Gastrocnemius medialis (tissue), 4 donors: ENCODE measurements at regions not wholly inside any gene's neighbourhood (a gene's known extent, or its start where the extent isn't known, plus 50 kb on each side); places are given as distances from the start of the nearest gene placed in this dataset.

ENCODE experiments used
- ATAC-seq, 2 donors: fragments of 150-250 bp; one replicate each; pipeline ENCODE4 v1.9.1; 2016
- DNase-seq, 2 donors: peaks; one replicate each; pipeline ENCODE4 v3.0.0-alpha.2; 2019
- H3K27ac ChIP-seq, 4 donors: fragments of 200-600 bp; sonication (generic); 1 replicate in 1 of 4; 2 replicates in 3 of 4; pipeline ENCODE4 v1.5.1; 2016 to 2018; ENCODE audit warnings: mild to moderate bottlenecking in 2 of 4, moderate library complexity in 1 of 4
- H3K27me3 ChIP-seq, 3 donors: fragments of 200-600 bp; sonication (generic) in 2 of 3; 1 replicate in 1 of 3; 2 replicates in 2 of 3; pipeline versions ENCODE4 v1.5.1 to v1.6.0; 2016 to 2019; ENCODE audit warnings: mild to moderate bottlenecking in 1 of 3, moderate library complexity in 1 of 3
- H3K36me3 ChIP-seq, 2 donors: fragments of 200-600 bp; sonication (generic) in 1 of 2; one replicate each; pipeline ENCODE4 v1.5.1; 2017 to 2018
- H3K4me1 ChIP-seq, 2 donors: fragments of 200-600 bp; sonication (generic) in 1 of 2; one replicate each; pipeline ENCODE4 v1.5.1; 2016 to 2017; ENCODE audit warnings: mild to moderate bottlenecking in 2 of 2
- H3K4me3 ChIP-seq, 4 donors: fragments of 200-600 bp; sonication (generic) in 3 of 4; 1 replicate in 1 of 4; 2 replicates in 3 of 4; pipeline ENCODE4 v1.5.1; 2016 to 2019; ENCODE audit warnings: mild to moderate bottlenecking in 2 of 4
- H3K9me3 ChIP-seq, 3 donors: fragments of 200-600 bp; sonication (generic) in 2 of 3; 1 replicate in 1 of 3; 2 replicates in 2 of 3; pipeline ENCODE4 v1.5.1; 2016 to 2019
- CTCF ChIP-seq, 5 experiments: fragments of 450-650 bp in 3 of 5; fragments of 200-600 bp in 2 of 5; sonication (generic) in 2 of 5; IDR thresholded peaks in 4 of 5; conservative IDR thresholded peaks in 1 of 5; 1 replicate in 4 of 5; 2 replicates in 1 of 5; pipeline ENCODE4 v1.5.1; 2016 to 2019; ENCODE audit warnings: antibody characterized with exemption in 5 of 5, mild to moderate bottlenecking in 3 of 5, moderate library complexity in 3 of 5
- POLR2A ChIP-seq, 2 donors: fragments of 450-650 bp; IDR thresholded peaks; one replicate each; pipeline ENCODE4 v1.6.1; 2017; ENCODE audit warnings: antibody characterized with exemption in 2 of 2, mild to moderate bottlenecking in 2 of 2, moderate library complexity in 2 of 2
- in situ Hi-C, 4 donors: fragments of 200-750 bp; cut with MboI; loops; one replicate each; pipeline versions ENCODE4 v1.15.0 to v1.8.0; 2017; ENCODE audit warnings: low sequenced_read_pairs in 4 of 4
- intact Hi-C: fragments of 100-400 bp; cut with DNase I; formaldehyde crosslinking; loops from one replicate; pipeline ENCODE4 v1.15.1; 2023; ENCODE audit warnings: low total_unique reads

GRCh38 chr13:88565566-88565965, 894.4 kb downstream of the SLITRK5 start:
- no peaks in the 10 kb centered on the region for H3K4me1 ChIP-seq
- no peak overlapping the region for H3K27ac ChIP-seq
- ATAC-seq (no peak), DNase-seq (no peak)
- H3K9me3 ChIP-seq: no peaks in the 10 kb centered on the region
- no peaks in the 10 kb centered on the region for H3K27me3 ChIP-seq
- no peak for TF ChIP-seq POLR2A (IDR thresholded peaks at IDR 0.05)
- no peak for TF ChIP-seq CTCF (IDR thresholded peaks at IDR 0.05 in 4 of 5, conservative IDR thresholded peaks at IDR 0.05 in 1 of 5)
- in situ Hi-C loops: no loop called here
- no peaks in the 10 kb centered on the region for H3K36me3 ChIP-seq
- H3K4me3 ChIP-seq: no peak overlapping the region
- intact Hi-C loops: no loop called here

GRCh38 chr13:88585861-88586260, 914.7 kb downstream of the SLITRK5 start:
- Histone ChIP-seq H3K27me3 (no peaks in the 10 kb centered on the region), H3K27ac (no peak overlapping the region), H3K36me3 (no peaks in the 10 kb centered on the region), H3K4me1 (no peaks in the 10 kb centered on the region), H3K4me3 (no peak overlapping the region), H3K9me3 (no peaks in the 10 kb centered on the region)
- ATAC-seq (no peak), DNase-seq (no peak)
- in situ Hi-C loops (no loop called here), intact Hi-C loops (no loop called here)
- no peak for TF ChIP-seq CTCF (IDR thresholded peaks at IDR 0.05 in 4 of 5, conservative IDR thresholded peaks at IDR 0.05 in 1 of 5)
- TF ChIP-seq POLR2A (IDR thresholded peaks at IDR 0.05): no peak

GRCh38 chr13:88586263-88586662, 915.1 kb downstream of the SLITRK5 start:
- in situ Hi-C loops (no loop called here), intact Hi-C loops (no loop called here)
- Histone ChIP-seq H3K27me3 (no peaks in the 10 kb centered on the region), H3K9me3 (no peaks in the 10 kb centered on the region), H3K4me1 (no peaks in the 10 kb centered on the region), H3K27ac (no peak overlapping the region), H3K36me3 (no peaks in the 10 kb centered on the region), H3K4me3 (no peak overlapping the region)
- ATAC-seq (no peak), DNase-seq (no peak)
- no peak for TF ChIP-seq CTCF (IDR thresholded peaks at IDR 0.05 in 4 of 5, conservative IDR thresholded peaks at IDR 0.05 in 1 of 5)
- TF ChIP-seq POLR2A (IDR thresholded peaks at IDR 0.05): no peak

- Histone ChIP-seq H3K36me3 (no peaks in the 10 kb centered on the region), H3K27me3 (no peaks in the 10 kb centered on the region), H3K27ac (no peak overlapping the region), H3K4me1 (no peaks in the 10 kb centered on the region), H3K4me3 (no peak overlapping the region), H3K9me3 (no peaks in the 10 kb centered on the region)
- TF ChIP-seq POLR2A (IDR thresholded peaks at IDR 0.05): no peak
- no peak for TF ChIP-seq CTCF (IDR thresholded peaks at IDR 0.05 in 4 of 5, conservative IDR thresholded peaks at IDR 0.05 in 1 of 5)
- ATAC-seq (no peak), DNase-seq (no peak)
- intact Hi-C loops: no loop called here
- in situ Hi-C loops: no loop called here
Measured at GRCh38 chr13:88590574-88590973, 919.4 kb downstream of the SLITRK5 start.

GRCh38 chr13:88592105-88592504, 920.9 kb downstream of the SLITRK5 start:
- H3K27ac ChIP-seq: no peak overlapping the region
- ATAC-seq (no peak), DNase-seq (no peak)
- in situ Hi-C loops (no loop called here), intact Hi-C loops (no loop called here)
- TF ChIP-seq POLR2A (IDR thresholded peaks at IDR 0.05): no peak
- no peaks in the 10 kb centered on the region for H3K27me3 ChIP-seq
- H3K9me3 ChIP-seq: no peaks in the 10 kb centered on the region
- no peaks in the 10 kb centered on the region for H3K36me3 ChIP-seq
- no peaks in the 10 kb centered on the region for H3K4me1 ChIP-seq
- H3K4me3 ChIP-seq: no peak overlapping the region
